ENCODE measurements at regions not wholly inside any gene's neighbourhood (a gene's known extent, or its start where the extent isn't known, plus 50 kb on each side); places are given as distances from the start of the nearest gene placed in this dataset.

DNA sequence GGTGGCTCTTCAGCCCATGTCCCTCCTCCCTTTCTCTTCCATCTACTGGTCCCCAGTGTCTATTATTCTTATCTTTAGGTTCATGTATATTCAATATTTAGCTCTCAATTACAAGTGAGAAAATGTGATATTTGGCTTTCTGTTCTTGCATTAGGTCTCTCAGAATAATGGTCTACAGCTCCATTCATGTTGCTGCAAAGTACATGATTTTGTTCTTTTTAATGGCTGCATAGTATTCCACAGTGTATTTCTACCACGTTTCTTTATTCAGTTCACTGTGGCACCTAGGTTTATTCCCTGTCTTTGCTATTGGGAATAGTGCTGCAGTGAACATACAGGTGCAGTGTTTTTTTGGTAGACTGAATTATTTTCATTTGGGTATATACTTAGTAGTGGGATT lies 1308.8 kb downstream of the EFNA5 start:
- TF ChIP-seq POLR2AphosphoS5 (IDR thresholded peaks at IDR 0.05; ENCODE audit: low read depth, low read length) (no peak), TAF1 (IDR thresholded peaks at IDR 0.05; ENCODE audit: borderline replicate concordance, insufficient read depth, low read length) (no peak)

Data from PFSK-1 (cell line).